Psoas muscle (tissue), 7 donors: ENCODE measurements at regions not wholly inside any gene's neighbourhood (a gene's known extent, or its start where the extent isn't known, plus 50 kb on each side); places are given as distances from the start of the nearest gene placed in this dataset.

Experiments
- ATAC-seq, 4 donors: fragments of 200-7000 bp; cut with Tn5 transposase; one replicate each; pipeline ENCODE4 v1.9.1; 2020; ENCODE audit warnings: moderate library complexity in 3 of 4, mild to moderate bottlenecking in 2 of 4
- DNase-seq, 2 donors: peaks; one replicate each; pipeline ENCODE4 v3.0.0-alpha.2; 2020
- H3K27ac ChIP-seq: fragments of 200-600 bp; one replicate; pipeline ENCODE4 v1.8.0; 2022
- H3K27me3 ChIP-seq, 3 donors: fragments of 200-600 bp in 1 of 3; one replicate each; pipeline versions ENCODE4 v1.6.1 to v1.8.0; 2013 to 2022; ENCODE audit warnings: low read length in 2 of 3, mild to moderate bottlenecking in 2 of 3, moderate library complexity in 1 of 3; ENCODE audit not compliant: insufficient read depth in 3 of 3
- H3K36me3 ChIP-seq, 2 donors: fragments of 200-600 bp in 1 of 2; one replicate each; pipeline versions ENCODE4 v1.6.1 to v1.8.0; 2013 to 2022; ENCODE audit warnings: low read depth in 1 of 2, mild to moderate bottlenecking in 1 of 2, moderate library complexity in 1 of 2; ENCODE audit not compliant: insufficient read depth in 1 of 2
- H3K4me1 ChIP-seq: fragments of 200-600 bp; one replicate; pipeline ENCODE4 v1.8.0; 2022
- H3K4me3 ChIP-seq: fragments of 200-600 bp; one replicate; pipeline ENCODE4 v1.8.0; 2022; ENCODE audit warnings: mild to moderate bottlenecking
- H3K9me3 ChIP-seq: fragments of 200-600 bp; one replicate; pipeline ENCODE4 v1.8.0; 2022
- CTCF ChIP-seq: fragments of 200-600 bp; IDR thresholded peaks from one replicate; pipeline ENCODE4 v1.8.0; 2022; ENCODE audit warnings: antibody characterized with exemption
- WGBS, 3 donors: extraction: QIAGEN DNeasy Blood & Tissue Kit; methylation state at CpG; one replicate each; pipeline versions ENCODE4 v1.1.6 to v1.1.7; 2013; 5-methylcytosine and 5-hydroxymethylcytosine counted together
- intact Hi-C, 2 donors: fragments of 100-400 bp; cut with DNase I; formaldehyde crosslinking; loops; one replicate each; pipeline versions ENCODE4 v1.11.0 to v1.14.2; 2022
- donor health status: healthy with polysubstance abuse.
- donor health status: DM: no; HTN: no; CAD: no; lungs with moderate emphysema.
- donor health status: Bipolar disorder and iron deficiency.
- donor health status: healthy.
- donor health status: DM: yes; HTN: yes; CAD: no.
- donor health status: DM: no; HTN: no; CAD: no.
- donor health status: DM: yes; HTN: yes; CAD: no.

GRCh38 chr16:26731729-26732128, 335.0 kb upstream of the C16orf82 start:
- intact Hi-C loops: no loop called here
- ATAC-seq: no peak
- Histone ChIP-seq H3K36me3 (no peaks in the 10 kb centered on the region), H3K4me1 (no peaks in the 10 kb centered on the region), H3K27ac (no peak overlapping the region), H3K4me3 (no peak overlapping the region), H3K9me3 (no peaks in the 10 kb centered on the region), H3K27me3 (no peaks in the 10 kb centered on the region)
- no peak for DNase-seq
- WGBS, 3 donors: 78 to 89% (median 88%) methylated on average over 4 of the region's 4 CpGs
- no peak for TF ChIP-seq CTCF

GRCh38 chr16:26733710-26734109, 333.0 kb upstream of the C16orf82 start:
- Histone ChIP-seq H3K27ac (no peak overlapping the region), H3K36me3 (no peaks in the 10 kb centered on the region), H3K4me3 (no peak overlapping the region), H3K9me3 (no peaks in the 10 kb centered on the region), H3K27me3 (no peaks in the 10 kb centered on the region), H3K4me1 (no peaks in the 10 kb centered on the region)
- no peak for TF ChIP-seq CTCF
- intact Hi-C loops: no loop called here
- no peak for ATAC-seq
- WGBS, 3 donors: 50 to 75% (median 63%) methylated on average over 1 of the region's 1 CpG
- no peak for DNase-seq

GRCh38 chr16:26735521-26735920, 331.2 kb upstream of the C16orf82 start:
- TF ChIP-seq CTCF: no peak
- Histone ChIP-seq H3K9me3 (no peaks in the 10 kb centered on the region), H3K27ac (no peak overlapping the region), H3K27me3 (no peaks in the 10 kb centered on the region), H3K4me3 (no peak overlapping the region), H3K4me1 (no peaks in the 10 kb centered on the region), H3K36me3 (no peaks in the 10 kb centered on the region)
- DNase-seq (no peak), ATAC-seq (no peak)
- 90 to 93% (median 92%) methylated on average over 3 of the region's 3 CpGs for WGBS, 3 donors
- intact Hi-C loops: no loop called here

GRCh38 chr16:26736084-26736483, 330.6 kb upstream of the C16orf82 start:
- Histone ChIP-seq H3K9me3 (no peaks in the 10 kb centered on the region), H3K4me3 (no peak overlapping the region), H3K27ac (no peak overlapping the region), H3K36me3 (no peaks in the 10 kb centered on the region), H3K4me1 (no peaks in the 10 kb centered on the region), H3K27me3 (no peaks in the 10 kb centered on the region)
- DNase-seq (no peak), ATAC-seq (no peak)
- TF ChIP-seq CTCF: no peak
- intact Hi-C loops: no loop called here
- 73 to 89% (median 84%) methylated on average over 4 of the region's 4 CpGs for WGBS, 3 donors

GRCh38 chr16:26740771-26741170, 326.0 kb upstream of the C16orf82 start:
- no peak for TF ChIP-seq CTCF
- Histone ChIP-seq H3K4me3 (no peak overlapping the region), H3K4me1 (no peaks in the 10 kb centered on the region), H3K27ac (no peak overlapping the region), H3K27me3 (no peaks in the 10 kb centered on the region), H3K36me3 (no peaks in the 10 kb centered on the region), H3K9me3 (no peaks in the 10 kb centered on the region)
- no peak for DNase-seq
- intact Hi-C loops: no loop called here
- no peak for ATAC-seq
- WGBS, 3 donors: 55 to 66% (median 64%) methylated on average over 2 of the region's 2 CpGs
